Smooth muscle cell (in vitro differentiated cells): ENCODE measurements at regions not wholly inside any gene's neighbourhood (a gene's known extent, or its start where the extent isn't known, plus 50 kb on each side); places are given as distances from the start of the nearest gene placed in this dataset.

Experiments
- DNase-seq: peaks from one replicate; lab custom pipeline; 2025; ENCODE audit not compliant: unreplicated experiment; lab: John Stamatoyannopoulos, UW
- H2AFZ ChIP-seq: fragments of 200-600 bp; sonication (generic); 2 replicates; pipeline ENCODE4 v1.6.0; 2016; ENCODE audit warnings: antibody characterized with exemption, low read depth, mild to moderate bottlenecking
- H3F3A ChIP-seq: fragments of 200-600 bp; sonication (generic); 2 replicates; pipeline ENCODE4 v1.6.0; 2017; ENCODE audit warnings: antibody characterized with exemption, low read depth
- H3K27ac ChIP-seq: fragments of 200-600 bp; sonication (generic); 2 replicates; pipeline ENCODE4 v1.5.1; 2016; ENCODE audit warnings: low read depth, mild to moderate bottlenecking
- H3K27me3 ChIP-seq: fragments of 200-600 bp; sonication (generic); 2 replicates; pipeline ENCODE4 v1.6.1; 2016; ENCODE audit warnings: low read depth, mild to moderate bottlenecking
- H3K36me3 ChIP-seq: fragments of 200-600 bp; sonication (generic); 2 replicates; pipeline ENCODE4 v1.5.1; 2016; ENCODE audit warnings: low read depth
- H3K4me1 ChIP-seq: fragments of 200-600 bp; sonication (generic); 2 replicates; pipeline ENCODE4 v1.5.1; 2016; ENCODE audit warnings: low read depth
- H3K4me2 ChIP-seq: fragments of 200-600 bp; sonication (generic); 2 replicates; pipeline ENCODE4 v1.6.0; 2016; ENCODE audit warnings: mild to moderate bottlenecking
- H3K4me3 ChIP-seq: fragments of 200-600 bp; sonication (generic); 2 replicates; pipeline ENCODE4 v1.5.1; 2016; ENCODE audit warnings: mild to moderate bottlenecking
- H3K79me2 ChIP-seq: fragments of 200-600 bp; sonication (generic); 2 replicates; pipeline ENCODE4 v1.6.0; 2016; ENCODE audit warnings: low read depth, mild to moderate bottlenecking
- H3K9ac ChIP-seq: fragments of 200-600 bp; sonication (generic); 2 replicates; pipeline ENCODE4 v1.6.0; 2016; ENCODE audit warnings: low read depth
- H3K9me3 ChIP-seq: fragments of 200-600 bp; sonication (generic); replicated peaks from 2 replicates; pipeline ENCODE4 v1.5.1; 2016; ENCODE audit warnings: low read depth
- H4K20me1 ChIP-seq: fragments of 200-600 bp; sonication (generic); 2 replicates; pipeline ENCODE4 v1.6.0; 2016; ENCODE audit warnings: low read depth
- CTCF ChIP-seq: fragments of 200-600 bp; sonication (generic); IDR thresholded peaks from 2 replicates; pipeline ENCODE4 v1.5.1; 2017; ENCODE audit warnings: borderline replicate concordance, mild to moderate bottlenecking, antibody characterized with exemption; ENCODE audit not compliant: insufficient read depth, poor library complexity, severe bottlenecking
- WGBS: methylation state at CpG from one replicate; pipeline ENCODE4 v1.1.7; 2016; ENCODE audit warnings: low lambda C conversion rate; 5-methylcytosine and 5-hydroxymethylcytosine counted together

- TF ChIP-seq CTCF = no peak
- WGBS = 88% methylated on average over 2 of the region's 2 CpGs
- H2AFZ ChIP-seq = no peak overlapping the region
- H3K4me3 ChIP-seq = no peak overlapping the region
- H3F3A ChIP-seq = no peaks in the 10 kb centered on the region
- no peaks in the 10 kb centered on the region for H4K20me1 ChIP-seq
- no peaks in the 10 kb centered on the region for H3K27me3 ChIP-seq
- H3K27ac ChIP-seq = no peak overlapping the region
- H3K9ac ChIP-seq = no peak overlapping the region
- H3K9me3 ChIP-seq = no peaks in the 10 kb centered on the region
- no peak for DNase-seq
- no peaks in the 10 kb centered on the region for H3K36me3 ChIP-seq
- no peak overlapping the region for H3K4me2 ChIP-seq
- no peaks in the 10 kb centered on the region for H3K4me1 ChIP-seq
- H3K79me2 ChIP-seq = no peaks in the 10 kb centered on the region
Measured at GRCh38 chr14:54052696-54053385, 96.2 kb upstream of the BMP4 start.

GRCh38 chr14:54053386-54053745 is 96.7 kb upstream of the BMP4 start:
- Histone ChIP-seq H3K27me3 (no peaks in the 10 kb centered on the region), H3K9ac (no peak overlapping the region), H3K79me2 (no peaks in the 10 kb centered on the region), H3K4me3 (no peak overlapping the region), H3F3A (no peaks in the 10 kb centered on the region), H3K4me1 (no peaks in the 10 kb centered on the region), H3K4me2 (no peak overlapping the region), H3K27ac (no peak overlapping the region), H3K36me3 (no peaks in the 10 kb centered on the region), H3K9me3 (no peaks in the 10 kb centered on the region), H4K20me1 (no peaks in the 10 kb centered on the region), H2AFZ (no peak overlapping the region)
- no peak for DNase-seq
- TF ChIP-seq CTCF = no peak
- 85% methylated on average over 2 of the region's 2 CpGs for WGBS

GRCh38 chr14:54058505-54058904 is 101.9 kb upstream of the BMP4 start:
- H2AFZ ChIP-seq = no peak overlapping the region
- no peaks in the 10 kb centered on the region for H3K27me3 ChIP-seq
- H3F3A ChIP-seq = no peaks in the 10 kb centered on the region
- no peaks in the 10 kb centered on the region for H3K36me3 ChIP-seq
- TF ChIP-seq CTCF = no peak
- no peak overlapping the region for H3K9ac ChIP-seq
- H3K79me2 ChIP-seq = no peaks in the 10 kb centered on the region
- H4K20me1 ChIP-seq = no peaks in the 10 kb centered on the region
- no peak overlapping the region for H3K4me3 ChIP-seq
- no peaks in the 10 kb centered on the region for H3K9me3 ChIP-seq
- WGBS = 97% methylated on average over 2 of the region's 2 CpGs
- H3K4me2 ChIP-seq = no peak overlapping the region
- H3K4me1 ChIP-seq = no peaks in the 10 kb centered on the region
- H3K27ac ChIP-seq = no peak overlapping the region
- DNase-seq = no peak

- Histone ChIP-seq H2AFZ (no peak overlapping the region), H3K36me3 (no peaks in the 10 kb centered on the region), H3K9me3 (no peaks in the 10 kb centered on the region), H3K27ac (no peak overlapping the region), H3F3A (no peaks in the 10 kb centered on the region), H3K4me3 (no peak overlapping the region), H3K27me3 (no peaks in the 10 kb centered on the region), H3K4me1 (no peaks in the 10 kb centered on the region), H3K9ac (no peak overlapping the region), H3K4me2 (no peak overlapping the region), H3K79me2 (no peaks in the 10 kb centered on the region), H4K20me1 (no peaks in the 10 kb centered on the region)
- WGBS = 96% methylated on average over 3 of the region's 3 CpGs
- no peak for DNase-seq
- no peak for TF ChIP-seq CTCF
Measured at GRCh38 chr14:54083549-54084239, 127.1 kb upstream of the BMP4 start.
